ENCODE measurements at regions not wholly inside any gene's neighbourhood (a gene's known extent, or its start where the extent isn't known, plus 50 kb on each side); places are given as distances from the start of the nearest gene placed in this dataset.
"Not testable (repeated sequence)": the region's sequence is repeated elsewhere in the genome, so short reads cannot be mapped to it uniquely, and the experiment has no call there.

- TF ChIP-seq POLR2AphosphoS5 (IDR thresholded peaks at IDR 0.05; ENCODE audit: low read depth): no peak
- DNase-seq (ENCODE audit: low read depth in 1 of 2, low spot score in 1 of 2): no peak
- H3K4me3 ChIP-seq (replicated peaks; ENCODE audit: insufficient read depth, low read length): no peak overlapping the region
- no peaks in the 10 kb centered on the region for H3K27me3 ChIP-seq (ENCODE audit: insufficient read depth, poor library complexity, severe bottlenecking)
- H3K27ac ChIP-seq (replicated peaks): no peak overlapping the region
These were observed 99.5 kb upstream of the FSCB start for GRCh38 chr14:44606576-44606975.

DNA sequence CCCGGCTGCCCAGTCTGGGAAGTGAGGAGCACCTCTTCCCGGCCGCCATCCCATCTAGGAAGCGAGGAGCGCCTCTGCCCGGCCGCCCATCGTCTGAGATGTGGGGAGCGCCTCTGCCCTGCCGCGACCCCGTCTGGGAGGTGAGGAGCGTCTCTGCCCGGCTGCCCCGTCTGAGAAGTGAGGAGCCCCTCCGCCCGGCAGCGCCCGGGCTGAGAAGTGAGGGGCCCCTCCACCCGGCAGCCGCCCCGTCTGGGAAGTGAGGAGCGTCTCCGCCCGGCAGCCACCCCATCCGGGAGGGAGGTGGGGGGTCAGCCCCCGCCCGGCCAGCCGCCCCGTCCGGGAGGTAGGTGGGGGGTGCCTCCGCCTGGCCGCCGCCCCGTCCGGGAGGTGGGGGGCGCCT is 94.2 kb upstream of the FSCB start:
- not testable (repeated sequence) for H3K27me3 ChIP-seq (ENCODE audit: insufficient read depth, poor library complexity, severe bottlenecking); H3K27ac ChIP-seq (replicated peaks); H3K4me3 ChIP-seq (replicated peaks; ENCODE audit: insufficient read depth, low read length); DNase-seq (ENCODE audit: low read depth in 1 of 2, low spot score in 1 of 2)

- DNase-seq (ENCODE audit: low read depth in 1 of 2, low spot score in 1 of 2): no peak
- TF ChIP-seq REST (IDR thresholded peaks at IDR 0.05; ENCODE audit: insufficient replicate concordance, low read depth) (no peak), SPI1 (IDR thresholded peaks at IDR 0.05; ENCODE audit: borderline replicate concordance, low read depth) (no peak), POLR2AphosphoS5 (IDR thresholded peaks at IDR 0.05; ENCODE audit: low read depth) (no peak), GABPA (IDR thresholded peaks at IDR 0.05; ENCODE audit: low read depth) (no peak)
- TF ChIP-seq, protein P1, sequence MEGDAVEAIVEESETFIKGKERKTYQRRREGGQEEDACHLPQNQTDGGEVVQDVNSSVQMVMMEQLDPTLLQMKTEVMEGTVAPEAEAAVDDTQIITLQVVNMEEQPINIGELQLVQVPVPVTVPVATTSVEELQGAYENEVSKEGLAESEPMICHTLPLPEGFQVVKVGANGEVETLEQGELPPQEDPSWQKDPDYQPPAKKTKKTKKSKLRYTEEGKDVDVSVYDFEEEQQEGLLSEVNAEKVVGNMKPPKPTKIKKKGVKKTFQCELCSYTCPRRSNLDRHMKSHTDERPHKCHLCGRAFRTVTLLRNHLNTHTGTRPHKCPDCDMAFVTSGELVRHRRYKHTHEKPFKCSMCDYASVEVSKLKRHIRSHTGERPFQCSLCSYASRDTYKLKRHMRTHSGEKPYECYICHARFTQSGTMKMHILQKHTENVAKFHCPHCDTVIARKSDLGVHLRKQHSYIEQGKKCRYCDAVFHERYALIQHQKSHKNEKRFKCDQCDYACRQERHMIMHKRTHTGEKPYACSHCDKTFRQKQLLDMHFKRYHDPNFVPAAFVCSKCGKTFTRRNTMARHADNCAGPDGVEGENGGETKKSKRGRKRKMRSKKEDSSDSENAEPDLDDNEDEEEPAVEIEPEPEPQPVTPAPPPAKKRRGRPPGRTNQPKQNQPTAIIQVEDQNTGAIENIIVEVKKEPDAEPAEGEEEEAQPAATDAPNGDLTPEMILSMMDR (IDR thresholded peaks at IDR 0.05; ENCODE audit: insufficient read depth, low read length): no peak
- H3K27ac ChIP-seq (replicated peaks): no peak overlapping the region
- H3K4me3 ChIP-seq (replicated peaks; ENCODE audit: insufficient read depth, low read length): no peak overlapping the region
- H3K27me3 ChIP-seq (ENCODE audit: insufficient read depth, poor library complexity, severe bottlenecking): no peaks in the 10 kb centered on the region
These were observed 82.1 kb upstream of the FSCB start for GRCh38 chr14:44589180-44589579.

DNA sequence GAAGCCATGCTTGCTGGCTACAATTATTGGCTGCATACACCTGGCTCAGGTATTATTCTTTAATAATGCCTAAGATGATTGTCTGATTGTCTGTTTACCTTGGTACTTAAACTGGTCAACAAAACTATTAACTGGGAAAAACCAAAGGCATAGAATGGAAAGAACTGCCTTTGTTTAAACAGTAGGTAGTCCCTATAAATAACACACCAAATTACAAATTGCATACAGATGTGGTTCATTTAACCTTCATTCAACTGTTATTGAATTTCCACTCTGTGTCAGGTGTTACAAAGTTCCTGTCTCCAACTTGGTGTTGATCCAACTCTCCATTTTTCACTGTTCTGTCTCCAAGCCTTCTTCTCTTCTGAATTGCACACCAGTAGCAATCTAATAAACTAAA is 79.8 kb upstream of the FSCB start:
- H3K4me3 ChIP-seq (replicated peaks; ENCODE audit: insufficient read depth, low read length): no peak overlapping the region
- DNase-seq (ENCODE audit: low read depth in 1 of 2, low spot score in 1 of 2): no peak
- no peak overlapping the region for H3K27ac ChIP-seq (replicated peaks)
- TF ChIP-seq POLR2AphosphoS5 (IDR thresholded peaks at IDR 0.05; ENCODE audit: low read depth) (no peak), SPI1 (IDR thresholded peaks at IDR 0.05; ENCODE audit: borderline replicate concordance, low read depth) (no peak), REST (IDR thresholded peaks at IDR 0.05; ENCODE audit: insufficient replicate concordance, low read depth) (no peak), GABPA (IDR thresholded peaks at IDR 0.05; ENCODE audit: low read depth) (no peak)
- no peaks in the 10 kb centered on the region for H3K27me3 ChIP-seq (ENCODE audit: insufficient read depth, poor library complexity, severe bottlenecking)

DNA sequence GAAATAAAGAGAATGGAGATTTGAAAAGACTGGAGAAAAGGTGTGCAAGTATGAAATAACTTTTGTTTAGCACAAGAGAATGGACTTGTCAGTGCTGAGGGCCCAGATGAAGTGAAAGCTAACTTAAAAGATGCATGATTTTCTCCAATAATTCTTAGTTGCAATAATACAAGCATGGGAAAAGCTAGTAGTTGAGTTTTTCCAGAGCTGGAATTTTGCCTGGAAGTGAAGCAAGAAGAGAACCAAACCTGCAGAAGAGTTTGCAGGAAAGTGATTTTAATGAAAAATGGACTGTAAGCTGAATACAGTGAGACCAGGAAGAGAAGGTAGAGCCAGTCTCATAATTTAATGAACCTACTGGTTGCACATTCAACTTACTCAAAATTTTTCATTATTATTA is 69.3 kb upstream of the FSCB start:
- Histone ChIP-seq H3K4me3 (replicated peaks; ENCODE audit: insufficient read depth, low read length) (no peak overlapping the region), H3K27ac (replicated peaks) (no peak overlapping the region), H3K27me3 (ENCODE audit: insufficient read depth, poor library complexity, severe bottlenecking) (no peaks in the 10 kb centered on the region)
- no peak for DNase-seq (ENCODE audit: low read depth in 1 of 2, low spot score in 1 of 2)
- TF ChIP-seq REST (IDR thresholded peaks at IDR 0.05; ENCODE audit: insufficient replicate concordance, low read depth) (no peak), GABPA (IDR thresholded peaks at IDR 0.05; ENCODE audit: low read depth) (no peak), SPI1 (IDR thresholded peaks at IDR 0.05; ENCODE audit: borderline replicate concordance, low read depth) (no peak), POLR2AphosphoS5 (IDR thresholded peaks at IDR 0.05; ENCODE audit: low read depth) (no peak)
- TF ChIP-seq, protein P1 (IDR thresholded peaks at IDR 0.05; ENCODE audit: insufficient read depth, low read length): no peak

Data from HL-60 (cell line).